GM19372 (cell line): ENCODE measurements at regions not wholly inside any gene's neighbourhood (a gene's known extent, or its start where the extent isn't known, plus 50 kb on each side); places are given as distances from the start of the nearest gene placed in this dataset.
"Not testable (repeated sequence)": the region's sequence is repeated elsewhere in the genome, so short reads cannot be mapped to it uniquely, and the experiment has no call there.

Experiments
- ATAC-seq: cut with Tn5 transposase; IDR thresholded peaks from one replicate; pipeline ENCODE4 v1.9.1; 2021; ENCODE audit warnings: mild to moderate bottlenecking, low read depth, moderate library complexity; ENCODE audit not compliant: unreplicated experiment

DNA sequence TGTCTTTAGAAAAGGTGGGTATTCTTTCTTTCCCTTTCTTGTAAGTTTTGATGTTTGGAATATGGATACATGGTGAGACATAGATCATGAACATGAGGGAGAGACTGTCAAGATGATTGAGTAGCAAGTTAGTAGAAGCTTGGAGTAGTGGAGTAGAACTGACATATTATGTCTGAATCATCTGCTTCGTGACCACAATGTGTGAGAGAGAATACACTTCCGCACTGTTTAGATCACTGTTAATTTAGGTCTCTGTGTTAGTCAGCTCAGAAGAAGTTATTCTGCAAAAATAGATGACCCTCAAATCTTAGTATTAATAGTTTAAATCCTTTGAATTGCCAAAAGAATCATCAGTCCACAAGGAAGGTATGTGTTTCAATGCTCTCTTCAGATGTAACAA, 151.0 kb downstream of the OXSM start:
- no peak for ATAC-seq

- ATAC-seq = no peak
These were observed 154.4 kb downstream of the OXSM start for GRCh38 chr3:25944329-25944728.

DNA sequence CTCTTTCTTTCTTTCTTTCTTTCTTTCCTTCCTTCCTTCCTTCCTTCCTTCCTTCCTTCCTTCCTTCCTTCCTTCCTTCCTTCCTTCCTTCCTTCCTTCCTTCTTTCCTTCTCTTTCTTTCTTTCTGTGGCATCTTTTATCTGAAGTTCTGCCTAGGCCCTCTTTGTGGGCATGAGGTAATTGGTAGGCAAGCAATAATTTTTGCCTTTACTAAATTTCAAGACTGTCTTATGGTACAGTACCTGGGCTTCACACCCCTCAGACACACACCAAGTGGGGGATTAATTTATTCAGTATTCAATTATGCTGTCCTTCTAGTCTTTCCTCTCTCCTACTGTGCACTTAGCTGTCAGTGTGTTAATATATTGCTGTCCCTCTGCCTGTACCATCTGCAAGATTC, 155.5 kb downstream of the OXSM start:
- no peak for ATAC-seq

DNA sequence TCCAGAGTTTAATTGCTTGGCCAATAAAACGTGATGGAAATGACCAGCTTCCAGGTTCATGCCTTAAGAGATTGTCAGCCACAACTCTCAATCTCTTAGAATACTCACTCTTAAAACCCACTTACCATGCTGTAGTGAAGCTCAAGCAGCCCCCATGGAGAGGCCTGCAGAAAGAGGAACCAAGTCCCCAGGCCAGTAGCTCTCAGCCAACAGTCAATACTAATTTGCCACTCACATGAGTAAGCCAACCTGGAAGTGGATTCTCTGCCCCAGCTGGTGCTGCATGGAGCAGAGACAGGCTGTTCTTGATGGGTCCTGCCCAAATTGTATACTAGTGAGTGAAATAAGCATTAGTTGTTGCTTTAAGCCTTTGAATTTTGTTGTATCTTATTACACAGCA, 155.9 kb downstream of the OXSM start:
- no peak for ATAC-seq

DNA sequence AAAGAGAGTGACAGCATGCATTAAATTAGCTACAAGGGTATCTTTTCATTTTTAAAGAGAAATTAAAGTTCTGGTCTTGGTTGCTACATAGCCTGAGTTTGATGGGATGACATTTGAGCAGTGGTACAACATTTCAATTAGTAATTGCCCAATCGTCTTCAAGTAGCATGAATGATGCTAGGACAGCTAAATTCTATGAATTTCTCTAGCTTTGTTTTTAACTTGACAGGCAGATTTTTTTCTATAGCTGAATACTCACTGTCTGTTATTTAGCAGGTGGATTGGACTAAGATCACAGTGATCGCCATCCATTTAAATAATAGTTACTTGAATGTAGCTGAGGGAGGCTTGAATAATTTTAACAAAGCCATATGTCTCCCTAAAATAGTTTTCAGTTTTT, 162.2 kb downstream of the OXSM start:
- no peak for ATAC-seq

GRCh38 chr3:25957026-25957425, 167.1 kb downstream of the OXSM start:
- no peak for ATAC-seq

GRCh38 chr3:25960776-25961175, 170.9 kb downstream of the OXSM start:
- ATAC-seq = no peak

DNA sequence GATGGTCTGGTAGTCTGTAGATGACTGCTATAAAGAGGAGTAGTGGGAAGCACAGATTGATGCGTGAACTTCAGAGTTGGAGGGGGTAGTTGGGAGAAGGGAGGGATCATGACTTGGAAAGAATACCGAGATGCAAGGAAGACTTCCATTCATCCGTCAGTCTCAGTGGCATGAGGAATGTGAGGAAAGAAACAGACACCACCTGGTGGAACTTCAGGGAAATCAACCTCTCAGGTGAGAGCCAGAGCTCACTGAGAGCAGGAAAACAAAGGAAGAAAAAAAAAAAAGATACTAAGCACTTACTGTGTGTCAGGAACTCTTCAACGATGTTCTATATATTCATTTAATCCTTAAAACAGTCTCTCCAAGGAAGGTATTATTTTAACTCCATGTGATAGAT, 172.4 kb downstream of the OXSM start:
- no peak for ATAC-seq

DNA sequence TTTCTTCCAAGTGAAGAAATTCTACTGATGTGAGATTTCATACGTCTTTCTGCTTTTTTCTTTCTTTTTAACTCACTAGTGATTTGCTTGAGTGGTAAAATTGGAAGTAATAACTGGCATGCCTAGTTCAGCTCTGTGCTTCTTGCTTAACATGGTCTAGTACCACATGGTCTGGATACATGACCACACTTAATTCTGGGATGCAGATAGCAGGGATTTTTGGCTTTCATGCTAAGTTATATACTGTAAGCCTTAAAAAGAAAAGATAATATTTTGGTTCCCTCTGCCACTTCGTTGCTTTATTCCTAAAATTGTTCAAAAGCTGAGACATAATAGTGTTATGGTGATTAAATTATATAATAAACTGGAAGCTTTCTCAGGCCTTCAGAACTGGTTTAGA, 174.3 kb downstream of the OXSM start:
- ATAC-seq = no peak

DNA sequence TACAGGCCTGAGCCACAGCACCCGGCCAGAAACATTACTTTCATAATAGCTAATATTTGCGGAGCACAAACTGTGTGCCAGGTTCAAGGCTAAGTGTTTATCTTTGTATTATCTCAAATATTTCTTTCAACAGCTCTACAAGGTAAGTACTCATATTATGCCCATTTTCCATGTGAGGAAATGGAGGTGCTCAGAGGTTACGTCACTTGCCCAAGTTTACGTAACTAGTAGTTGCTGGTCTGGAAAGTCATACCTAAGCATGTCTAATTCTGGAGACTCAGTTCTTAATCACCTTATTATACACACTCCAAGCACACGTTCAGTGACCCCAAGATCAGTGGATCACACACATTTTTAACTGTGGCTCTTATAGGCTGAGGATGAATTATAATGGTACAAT, 177.5 kb downstream of the OXSM start:
- no peak for ATAC-seq

GRCh38 chr3:25971736-25972135, 181.8 kb downstream of the OXSM start:
- no peak for ATAC-seq

DNA sequence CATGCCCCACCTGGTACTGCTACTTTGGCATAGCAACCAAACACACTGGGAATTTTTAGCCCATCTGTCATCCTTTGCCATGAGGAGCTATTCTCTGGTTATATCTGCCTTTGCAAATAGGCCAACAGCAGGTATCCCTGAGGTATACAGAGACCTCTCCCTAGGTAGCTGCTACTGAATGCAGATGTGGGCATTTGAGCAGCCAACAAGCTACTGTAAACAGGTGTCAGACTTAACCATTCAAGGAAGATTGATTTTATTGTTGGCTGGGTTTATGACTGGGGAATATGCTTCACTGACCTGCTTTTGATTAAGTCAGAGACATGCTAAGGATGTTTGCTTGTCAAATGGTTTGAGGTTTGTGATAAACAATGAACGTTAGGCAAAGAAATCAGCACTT, 183.2 kb downstream of the OXSM start:
- ATAC-seq = no peak

DNA sequence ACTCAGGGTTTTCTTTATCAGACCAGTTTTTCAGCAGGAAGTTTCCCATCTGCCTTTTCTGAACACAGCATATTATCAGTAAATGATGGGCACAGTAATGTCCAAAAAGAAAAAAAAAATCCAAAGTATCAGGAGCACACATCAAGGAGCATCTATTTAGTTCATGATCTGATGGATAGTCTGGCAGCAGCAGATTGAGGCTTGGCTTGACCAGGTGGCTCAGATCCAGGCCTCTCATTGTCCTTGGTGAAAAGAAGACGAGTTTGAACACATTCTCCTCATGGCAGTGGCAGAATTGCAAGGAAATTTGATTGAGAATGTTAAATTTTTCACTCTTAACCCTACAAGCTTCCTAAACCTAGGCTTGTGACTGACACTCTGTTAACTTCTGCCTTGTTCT, 192.9 kb downstream of the OXSM start:
- no peak for ATAC-seq

GRCh38 chr3:25985621-25986020, 195.7 kb downstream of the OXSM start:
- no peak for ATAC-seq

DNA sequence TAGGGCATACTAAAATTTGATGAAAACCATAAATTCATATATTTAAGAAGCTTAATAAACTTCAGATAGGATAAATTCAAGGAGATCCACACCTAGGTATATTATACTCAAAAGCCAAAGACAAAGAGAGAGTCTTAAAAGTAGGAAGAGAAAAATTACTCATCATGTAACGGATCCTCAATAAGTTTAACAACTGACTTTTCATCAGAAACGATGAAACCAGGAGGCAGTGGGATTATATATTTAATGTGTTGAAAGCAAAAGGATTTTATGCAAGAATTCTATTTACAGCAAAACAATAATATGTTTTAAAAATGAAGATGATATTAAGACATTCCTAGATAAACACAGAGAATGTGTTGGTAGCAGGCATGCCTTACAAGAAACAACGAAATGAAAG, 202.7 kb downstream of the OXSM start:
- no peak for ATAC-seq

DNA sequence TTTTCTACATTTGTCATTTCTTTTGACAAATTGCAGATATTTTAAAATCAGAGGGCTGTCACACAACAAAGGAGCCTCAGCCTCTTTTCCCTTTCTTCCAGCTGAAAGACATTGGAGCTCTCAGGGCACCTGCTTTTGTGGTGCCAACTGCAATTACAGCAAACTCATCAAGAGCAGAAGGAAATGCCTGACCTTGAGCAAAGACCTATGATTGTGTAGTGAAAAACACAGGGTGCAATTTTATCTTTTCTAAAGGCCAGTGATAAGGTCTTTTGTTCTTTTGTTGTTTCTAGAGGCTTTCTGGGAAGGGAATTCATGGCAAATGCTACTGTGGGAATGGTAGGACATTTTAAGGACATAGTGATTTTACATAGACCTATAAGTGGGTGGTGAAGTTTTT, 214.3 kb downstream of the OXSM start:
- no peak for ATAC-seq

- no peak for ATAC-seq
These were observed 221.4 kb downstream of the OXSM start for GRCh38 chr3:26011276-26011675.

GRCh38 chr3:26012241-26012745, 222.4 kb downstream of the OXSM start:
- no peak for ATAC-seq

- no peak for ATAC-seq
These were observed 225.9 kb downstream of the OXSM start for GRCh38 chr3:26015752-26016151.

GRCh38 chr3:26018889-26019288, 229.0 kb downstream of the OXSM start:
- no peak for ATAC-seq

- not testable (repeated sequence) for ATAC-seq
These were observed 234.3 kb downstream of the OXSM start for GRCh38 chr3:26024206-26024605.

DNA sequence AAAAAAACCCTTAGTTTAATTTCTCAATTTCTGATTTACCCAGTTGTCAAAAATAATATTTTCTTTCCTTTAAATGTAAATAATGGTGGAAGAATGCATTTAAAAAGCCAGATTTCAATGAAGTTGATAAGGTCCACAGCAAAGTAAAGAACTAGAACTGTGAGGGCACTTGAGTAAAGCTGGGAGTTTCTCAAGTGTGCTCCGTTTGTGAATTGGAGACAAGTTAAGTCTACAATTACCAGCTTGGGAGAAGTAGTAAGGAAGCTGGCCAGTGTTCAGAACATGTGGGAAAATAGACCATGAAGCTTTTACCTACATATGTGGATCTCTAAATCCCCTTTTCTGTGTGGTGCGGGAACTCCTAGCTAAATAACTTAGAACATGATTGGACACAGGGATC, 239.4 kb downstream of the OXSM start:
- no peak for ATAC-seq

- ATAC-seq = not testable (repeated sequence)
These were observed 252.2 kb downstream of the OXSM start for GRCh38 chr3:26042126-26042525.
